GM18502 (cell line): ENCODE measurements at regions not wholly inside any gene's neighbourhood (a gene's known extent, or its start where the extent isn't known, plus 50 kb on each side); places are given as distances from the start of the nearest gene placed in this dataset.

Experiments
- ATAC-seq: cut with Tn5 transposase; IDR thresholded peaks from one replicate; pipeline ENCODE4 v1.9.1; 2021; ENCODE audit warnings: mild to moderate bottlenecking; ENCODE audit not compliant: unreplicated experiment, poor library complexity

GRCh38 chr17:77479372-77480198 lies 338.8 kb downstream of the SEC14L1 start:
- no peak for ATAC-seq

GRCh38 chr17:77480199-77480508 lies 339.4 kb downstream of the SEC14L1 start:
- no peak for ATAC-seq

GRCh38 chr17:77480509-77481215 lies 339.9 kb downstream of the SEC14L1 start:
- ATAC-seq = no peak

- ATAC-seq = no peak
These were observed 341.0 kb downstream of the SEC14L1 start for GRCh38 chr17:77481476-77482374.

GRCh38 chr17:77482375-77483127 lies 341.8 kb downstream of the SEC14L1 start:
- no peak for ATAC-seq

- no peak for ATAC-seq
These were observed 342.4 kb downstream of the SEC14L1 start for GRCh38 chr17:77483128-77483598.

- no peak for ATAC-seq
These were observed 343.3 kb downstream of the SEC14L1 start for GRCh38 chr17:77484111-77484510.

- ATAC-seq = no peak
These were observed 344.5 kb downstream of the SEC14L1 start for GRCh38 chr17:77485089-77485833.

GRCh38 chr17:77487211-77487629 lies 346.5 kb downstream of the SEC14L1 start:
- ATAC-seq = no peak

GRCh38 chr17:77487677-77488530 lies 347.1 kb downstream of the SEC14L1 start:
- ATAC-seq = no peak

GRCh38 chr17:77488531-77489238 lies 347.9 kb downstream of the SEC14L1 start:
- no peak for ATAC-seq

GRCh38 chr17:77489239-77489892 lies 348.6 kb downstream of the SEC14L1 start:
- no peak for ATAC-seq

- ATAC-seq = no peak
These were observed 349.1 kb downstream of the SEC14L1 start for GRCh38 chr17:77489893-77490255.

- no peak for ATAC-seq
These were observed 349.8 kb downstream of the SEC14L1 start for GRCh38 chr17:77490361-77491183.

GRCh38 chr17:77491921-77492445 lies 351.2 kb downstream of the SEC14L1 start:
- ATAC-seq = no peak
